H9 (cell line): ENCODE measurements at regions not wholly inside any gene's neighbourhood (a gene's known extent, or its start where the extent isn't known, plus 50 kb on each side); places are given as distances from the start of the nearest gene placed in this dataset.

Experiments
- DNase-seq: peaks from one replicate; pipeline ENCODE4 v3.0.0-alpha.2; 2017
- H2AFZ ChIP-seq: one replicate; pipeline ENCODE4 v1.6.1; 2013; ENCODE audit warnings: mild to moderate bottlenecking, low read length, control low read depth, moderate library complexity
- H2AK5ac ChIP-seq: 2 replicates; pipeline ENCODE4 v1.6.1; 2013; ENCODE audit warnings: low read length, control low read depth, mixed read lengths; ENCODE audit not compliant: insufficient read length
- H2BK120ac ChIP-seq: one replicate; pipeline ENCODE4 v1.6.1; 2013; ENCODE audit warnings: low read depth, mild to moderate bottlenecking, low read length, control low read depth, inconsistent platforms; ENCODE audit not compliant: poor library complexity, severe bottlenecking
- H2BK12ac ChIP-seq: 2 replicates; pipeline ENCODE4 v1.6.1; 2013; ENCODE audit warnings: low read length, control low read depth, mixed read lengths, low read depth; ENCODE audit not compliant: insufficient read length
- H2BK15ac ChIP-seq: 2 replicates; pipeline ENCODE4 v1.6.1; 2013; ENCODE audit warnings: low read depth, low read length, control low read depth
- H2BK20ac ChIP-seq: one replicate; pipeline ENCODE4 v1.6.1; 2013; ENCODE audit warnings: low read depth, mild to moderate bottlenecking, low read length, control low read depth, inconsistent platforms; ENCODE audit not compliant: poor library complexity, severe bottlenecking
- H2BK5ac ChIP-seq: 2 replicates; pipeline ENCODE4 v1.6.1; 2013; ENCODE audit warnings: low read length, control low read depth, mixed read lengths; ENCODE audit not compliant: insufficient read length
- H3K14ac ChIP-seq: 2 replicates; pipeline ENCODE4 v1.6.1; 2013; ENCODE audit warnings: low read length, control low read depth; ENCODE audit not compliant: insufficient read depth
- H3K18ac ChIP-seq: 2 replicates; pipeline ENCODE4 v1.6.1; 2013; ENCODE audit warnings: low read depth, mild to moderate bottlenecking, mixed read lengths, low read length, control low read depth; ENCODE audit not compliant: insufficient read length
- H3K23ac ChIP-seq: 2 replicates; pipeline ENCODE4 v1.6.1; 2013; ENCODE audit warnings: low read length, control low read depth, mixed read lengths, low read depth; ENCODE audit not compliant: insufficient read length
- H3K23me2 ChIP-seq: 2 replicates; pipeline ENCODE4 v1.6.1; 2013; ENCODE audit warnings: low read depth, mild to moderate bottlenecking, mixed read lengths, low read length, control low read depth; ENCODE audit not compliant: insufficient read length, poor library complexity, severe bottlenecking
- H3K27ac ChIP-seq: 2 replicates; pipeline ENCODE4 v1.5.1; 2013; ENCODE audit warnings: low read length, control low read depth, mixed read lengths, low read depth; ENCODE audit not compliant: insufficient read length
- H3K27me3 ChIP-seq: 2 replicates; pipeline ENCODE4 v1.6.1; 2013; ENCODE audit warnings: low read length, control low read depth, inconsistent platforms; ENCODE audit not compliant: insufficient read depth
- H3K4ac ChIP-seq: 2 replicates; pipeline ENCODE4 v1.6.1; 2013; ENCODE audit warnings: low read depth, mild to moderate bottlenecking, control low read depth, inconsistent platforms, low read length, moderate library complexity
- H3K4me1 ChIP-seq: 2 replicates; pipeline ENCODE4 v1.6.1; 2013; ENCODE audit warnings: low read length, control low read depth, inconsistent platforms; ENCODE audit not compliant: insufficient read depth
- H3K4me2 ChIP-seq: 2 replicates; pipeline ENCODE4 v1.6.1; 2013; ENCODE audit warnings: low read length, control low read depth, mixed read lengths; ENCODE audit not compliant: insufficient read length, insufficient read depth
- H3K56ac ChIP-seq: 2 replicates; pipeline ENCODE4 v1.6.1; 2013; ENCODE audit warnings: low read depth, mild to moderate bottlenecking, mixed read lengths, low read length, control low read depth; ENCODE audit not compliant: insufficient read length
- H3K79me1 ChIP-seq: 2 replicates; pipeline ENCODE4 v1.6.1; 2013; ENCODE audit warnings: low read depth, mild to moderate bottlenecking, moderate library complexity, low read length, control low read depth, inconsistent platforms; ENCODE audit not compliant: insufficient read depth, poor library complexity, severe bottlenecking
- H3K79me2 ChIP-seq: 2 replicates; pipeline ENCODE4 v1.6.1; 2013; ENCODE audit warnings: low read length, control low read depth, inconsistent platforms; ENCODE audit not compliant: insufficient read depth
- H3K9ac ChIP-seq: 2 replicates; pipeline ENCODE4 v1.6.1; 2013; ENCODE audit warnings: low read length, control low read depth, mixed read lengths; ENCODE audit not compliant: insufficient read length; ENCODE audit errors: extremely low read depth
- H3K9me3 ChIP-seq: one replicate; pipeline ENCODE4 v1.6.1; 2013; ENCODE audit warnings: low read depth, low read length, inconsistent platforms; ENCODE audit not compliant: control insufficient read depth
- H3T11ph ChIP-seq: one replicate; pipeline ENCODE4 v1.6.1; 2013; ENCODE audit warnings: mild to moderate bottlenecking, low read length, control low read depth, inconsistent platforms
- H4K20me1 ChIP-seq: one replicate; pipeline ENCODE4 v1.6.1; 2013; ENCODE audit not compliant: control insufficient read depth, insufficient read length, insufficient read depth
- H4K5ac ChIP-seq: 2 replicates; pipeline ENCODE4 v1.6.1; 2013; ENCODE audit warnings: low read depth, mild to moderate bottlenecking, mixed read lengths, low read length, control low read depth; ENCODE audit not compliant: insufficient read length
- H4K8ac ChIP-seq: replicated peaks from 2 replicates; pipeline ENCODE4 v1.6.1; 2013; ENCODE audit warnings: low read length, control low read depth, mixed read lengths, low read depth; ENCODE audit not compliant: insufficient read length
- H4K91ac ChIP-seq: 2 replicates; pipeline ENCODE4 v1.6.1; 2013; ENCODE audit warnings: low read depth, mild to moderate bottlenecking, moderate library complexity, mixed read lengths, low read length, control low read depth; ENCODE audit not compliant: insufficient read length
- H3K27ac Mint-ChIP-seq, 3 experiments: 2 replicates in 2 of 3; 3 replicates in 1 of 3; pipeline ENCODE4 v1.8.0; 2020 to 2021; ENCODE audit warnings: mixed read lengths in 3 of 3, mild to moderate bottlenecking in 1 of 3, moderate library complexity in 1 of 3
- H3K27me3 Mint-ChIP-seq: 2 replicates; pipeline ENCODE4 v1.8.0; 2021; ENCODE audit warnings: low read depth, mild to moderate bottlenecking, moderate library complexity, mixed read lengths
- H3K36me3 Mint-ChIP-seq, 3 experiments: 2 replicates in 2 of 3; 3 replicates in 1 of 3; pipeline ENCODE4 v1.8.0; 2020 to 2021; ENCODE audit warnings: low read depth in 3 of 3, mixed read lengths in 3 of 3; ENCODE audit not compliant: insufficient read depth in 1 of 3
- H3K4me1 Mint-ChIP-seq, 2 experiments: 2 replicates each; pipeline ENCODE4 v1.8.0; 2020; ENCODE audit warnings: mixed read lengths in 2 of 2
- H3K4me3 Mint-ChIP-seq, 2 experiments: 2 replicates in 1 of 2; 3 replicates in 1 of 2; pipeline ENCODE4 v1.8.0; 2020 to 2021; ENCODE audit warnings: mild to moderate bottlenecking in 2 of 2, mixed read lengths in 2 of 2, moderate library complexity in 1 of 2
- H3K9me3 Mint-ChIP-seq, 2 experiments: 2 replicates in 1 of 2; 3 replicates in 1 of 2; pipeline ENCODE4 v1.8.0; 2020; ENCODE audit warnings: mild to moderate bottlenecking in 2 of 2, mixed read lengths in 2 of 2, moderate library complexity in 1 of 2
- WGBS: extraction: QIAGEN DNeasy Blood & Tissue Kit; methylation state at CpG from one replicate; pipeline ENCODE4 v1.1.7; 2013; ENCODE audit warnings: missing lambda C conversion rate, low lambda C conversion rate, mixed read lengths; ENCODE audit not compliant: insufficient read length; ENCODE audit errors: extremely low coverage; 5-methylcytosine and 5-hydroxymethylcytosine counted together
- TF ChIP-seq, protein P1 (sequence below): fragments of 200-600 bp; sonication (generic); conservative IDR thresholded peaks from 3 replicates; pipeline ENCODE4 v1.8.0; 2021; ENCODE audit warnings: antibody characterized with exemption, mild to moderate bottlenecking

DNA sequence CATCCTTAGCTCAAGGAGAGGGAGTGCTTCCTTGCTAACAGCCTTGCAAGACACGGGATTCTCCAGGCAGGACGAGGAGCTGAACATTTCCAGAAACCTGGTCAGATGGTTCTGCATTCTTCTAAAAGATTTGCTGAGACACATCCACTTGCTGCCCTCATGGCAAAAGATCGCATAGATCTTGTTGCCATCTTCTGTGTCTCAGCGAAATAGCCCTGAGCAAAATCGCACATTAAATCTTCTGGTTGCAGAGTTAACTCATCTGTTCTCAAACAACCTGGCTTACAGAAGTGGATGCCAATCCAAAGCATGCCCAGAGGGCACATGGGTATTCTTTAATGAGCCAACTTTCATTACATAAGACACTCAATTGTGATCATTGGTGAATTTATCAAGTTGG lies 167.5 kb downstream of the PRKX start:
- Histone ChIP-seq H4K91ac (no peak overlapping the region), H3K27me3 (no peaks in the 10 kb centered on the region), H3K4me2 (no peak overlapping the region), H2BK12ac (no peak overlapping the region), H4K20me1 (no peaks in the 10 kb centered on the region), H3K23ac (no peak overlapping the region), H2AFZ (no peak overlapping the region), H3T11ph (no peak overlapping the region), H2BK15ac (no peak overlapping the region), H4K5ac (no peak overlapping the region), H3K23me2 (no peaks in the 10 kb centered on the region), H3K79me1 (no peaks in the 10 kb centered on the region), H3K9me3 (no peaks in the 10 kb centered on the region), H3K14ac (no peak overlapping the region), H3K4me1 (no peaks in the 10 kb centered on the region), H4K8ac (no peak overlapping the region), H2BK120ac (no peak overlapping the region), H3K9ac (no peak overlapping the region), H3K79me2 (no peaks in the 10 kb centered on the region), H3K4ac (no peak overlapping the region), H2AK5ac (no peak overlapping the region), H2BK20ac (no peak overlapping the region), H3K56ac (no peak overlapping the region), H3K18ac (no peak overlapping the region), H3K27ac (no peak overlapping the region), H2BK5ac (no peak overlapping the region)
- H3K27ac Mint-ChIP-seq: no peak overlapping the region
- peaks cover 11 to 13% of the 10 kb centered on the region in 2 experiments; a peak in 3 of 4 replicates for H3K4me1 Mint-ChIP-seq
- TF ChIP-seq, protein P1, sequence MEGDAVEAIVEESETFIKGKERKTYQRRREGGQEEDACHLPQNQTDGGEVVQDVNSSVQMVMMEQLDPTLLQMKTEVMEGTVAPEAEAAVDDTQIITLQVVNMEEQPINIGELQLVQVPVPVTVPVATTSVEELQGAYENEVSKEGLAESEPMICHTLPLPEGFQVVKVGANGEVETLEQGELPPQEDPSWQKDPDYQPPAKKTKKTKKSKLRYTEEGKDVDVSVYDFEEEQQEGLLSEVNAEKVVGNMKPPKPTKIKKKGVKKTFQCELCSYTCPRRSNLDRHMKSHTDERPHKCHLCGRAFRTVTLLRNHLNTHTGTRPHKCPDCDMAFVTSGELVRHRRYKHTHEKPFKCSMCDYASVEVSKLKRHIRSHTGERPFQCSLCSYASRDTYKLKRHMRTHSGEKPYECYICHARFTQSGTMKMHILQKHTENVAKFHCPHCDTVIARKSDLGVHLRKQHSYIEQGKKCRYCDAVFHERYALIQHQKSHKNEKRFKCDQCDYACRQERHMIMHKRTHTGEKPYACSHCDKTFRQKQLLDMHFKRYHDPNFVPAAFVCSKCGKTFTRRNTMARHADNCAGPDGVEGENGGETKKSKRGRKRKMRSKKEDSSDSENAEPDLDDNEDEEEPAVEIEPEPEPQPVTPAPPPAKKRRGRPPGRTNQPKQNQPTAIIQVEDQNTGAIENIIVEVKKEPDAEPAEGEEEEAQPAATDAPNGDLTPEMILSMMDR: no peak
- no peaks in the 10 kb centered on the region for H3K36me3 Mint-ChIP-seq
- WGBS: no CpG with 5 or more reads among the region's 5 CpGs
- no peak overlapping the region for H3K4me3 Mint-ChIP-seq
- H3K9me3 Mint-ChIP-seq: 0 out of 5 replicates have a peak, but pooled peaks cover 0 to 3% of the 10 kb centered on the region in 2 experiments
- peaks cover 11% of the 10 kb centered on the region for H3K27me3 Mint-ChIP-seq
- DNase-seq: no peak
